Fibroblast of mammary gland (primary cell): ENCODE measurements at regions not wholly inside any gene's neighbourhood (a gene's known extent, or its start where the extent isn't known, plus 50 kb on each side); places are given as distances from the start of the nearest gene placed in this dataset.

Experiments
- DNase-seq: peaks from one replicate; pipeline ENCODE4 v3.0.0-alpha.2; 2010; ENCODE audit warnings: low read depth
- H3K4me3 ChIP-seq: 2 replicates; pipeline ENCODE4 v1.5.1; 2011; ENCODE audit warnings: low read depth, mild to moderate bottlenecking, low read length, moderate library complexity; ENCODE audit not compliant: control insufficient read depth
- TF ChIP-seq, protein P1 (sequence below): conservative IDR thresholded peaks from 2 replicates; pipeline ENCODE4 v1.5.1; 2011; ENCODE audit warnings: low read depth, low read length, inconsistent platforms; ENCODE audit not compliant: control insufficient read depth, insufficient read depth

GRCh38 chrX:39611468-39611867 is 486.3 kb downstream of the BCOR start:
- TF ChIP-seq, protein P1, sequence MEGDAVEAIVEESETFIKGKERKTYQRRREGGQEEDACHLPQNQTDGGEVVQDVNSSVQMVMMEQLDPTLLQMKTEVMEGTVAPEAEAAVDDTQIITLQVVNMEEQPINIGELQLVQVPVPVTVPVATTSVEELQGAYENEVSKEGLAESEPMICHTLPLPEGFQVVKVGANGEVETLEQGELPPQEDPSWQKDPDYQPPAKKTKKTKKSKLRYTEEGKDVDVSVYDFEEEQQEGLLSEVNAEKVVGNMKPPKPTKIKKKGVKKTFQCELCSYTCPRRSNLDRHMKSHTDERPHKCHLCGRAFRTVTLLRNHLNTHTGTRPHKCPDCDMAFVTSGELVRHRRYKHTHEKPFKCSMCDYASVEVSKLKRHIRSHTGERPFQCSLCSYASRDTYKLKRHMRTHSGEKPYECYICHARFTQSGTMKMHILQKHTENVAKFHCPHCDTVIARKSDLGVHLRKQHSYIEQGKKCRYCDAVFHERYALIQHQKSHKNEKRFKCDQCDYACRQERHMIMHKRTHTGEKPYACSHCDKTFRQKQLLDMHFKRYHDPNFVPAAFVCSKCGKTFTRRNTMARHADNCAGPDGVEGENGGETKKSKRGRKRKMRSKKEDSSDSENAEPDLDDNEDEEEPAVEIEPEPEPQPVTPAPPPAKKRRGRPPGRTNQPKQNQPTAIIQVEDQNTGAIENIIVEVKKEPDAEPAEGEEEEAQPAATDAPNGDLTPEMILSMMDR: no peak

DNA sequence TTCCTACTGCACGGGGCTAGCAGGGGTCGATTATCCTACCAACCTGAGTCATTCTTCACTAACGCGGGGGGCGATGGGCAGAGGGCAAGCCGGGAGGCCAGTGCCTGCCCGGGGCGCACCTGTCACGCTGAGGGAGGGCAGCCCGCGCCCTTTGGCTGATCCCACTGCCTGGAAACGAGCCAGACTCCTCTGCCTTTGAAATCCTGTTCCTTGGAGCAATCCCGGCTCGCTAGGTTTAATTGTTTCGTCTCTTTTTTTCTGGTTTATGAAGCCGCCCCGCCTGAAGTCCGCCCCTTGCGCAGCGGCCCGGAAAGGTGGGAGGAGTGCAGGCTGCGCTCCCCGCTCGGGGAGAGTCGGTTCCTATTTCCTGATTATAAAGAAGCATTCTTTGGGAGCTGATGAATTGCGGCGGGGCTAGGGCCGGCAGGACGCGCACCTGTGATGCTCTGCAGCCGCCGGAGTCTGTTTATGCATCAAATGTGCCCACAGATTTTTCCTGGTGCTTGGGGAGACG is 484.2 kb downstream of the BCOR start:
- TF ChIP-seq, protein P1: no peak
- H3K4me3 ChIP-seq: no peak overlapping the region
- DNase-seq: no peak

More at GRCh38 chrX:39611468-39611867, 486.3 kb downstream of the BCOR start:
- H3K4me3 ChIP-seq: no peak overlapping the region
- no peak for DNase-seq

GRCh38 chrX:39613997-39614679 is 483.6 kb downstream of the BCOR start:
- TF ChIP-seq, protein P1: no peak
- no peak for DNase-seq
- H3K4me3 ChIP-seq: no peak overlapping the region

GRCh38 chrX:39614680-39614998 is 483.1 kb downstream of the BCOR start:
- no peak overlapping the region for H3K4me3 ChIP-seq
- TF ChIP-seq, protein P1: no peak
- DNase-seq: no peak

- no peak overlapping the region for H3K4me3 ChIP-seq
- DNase-seq: no peak
- TF ChIP-seq, protein P1: no peak
These were observed 481.5 kb downstream of the BCOR start for GRCh38 chrX:39616098-39616729.

DNA sequence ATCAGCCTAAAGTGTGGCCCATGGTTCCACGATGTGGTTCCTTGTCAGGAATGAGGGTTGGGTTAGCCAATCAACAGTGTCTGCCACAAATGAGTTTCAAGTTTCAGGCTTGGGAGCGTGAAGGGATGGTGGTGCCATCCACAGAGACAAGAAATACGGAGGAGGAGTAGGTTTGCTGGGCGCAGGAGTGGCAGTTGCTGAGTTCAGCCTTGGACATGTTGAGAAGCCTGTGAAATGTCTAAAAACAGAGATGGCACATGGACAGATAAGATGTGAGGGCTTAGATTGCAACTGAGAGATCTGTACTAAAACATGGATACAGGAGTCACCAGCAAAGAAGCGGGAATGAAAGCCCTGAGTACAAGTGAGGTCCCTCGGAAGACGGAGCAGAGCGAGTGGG is 481.0 kb downstream of the BCOR start:
- DNase-seq: no peak

More for the DNA sequence above, 481.0 kb downstream of the BCOR start:
- H3K4me3 ChIP-seq: no peak overlapping the region
- TF ChIP-seq, protein P1: no peak
